MM.1S (cell line): ENCODE measurements at regions not wholly inside any gene's neighbourhood (a gene's known extent, or its start where the extent isn't known, plus 50 kb on each side); places are given as distances from the start of the nearest gene placed in this dataset.

Experiments
- CTCF ChIP-seq: fragments of 300-600 bp; sonication (generic); IDR thresholded peaks from 2 replicates; pipeline ENCODE4 v1.5.1; 2016; ENCODE audit warnings: antibody characterized with exemption, low read length, mixed read lengths
- EZH2 ChIP-seq: fragments of 300-600 bp; sonication (generic); optimal IDR thresholded peaks from 2 replicates; pipeline ENCODE3; 2017; ENCODE audit warnings: low read depth, mild to moderate bottlenecking, antibody characterized with exemption, low read length, mixed read lengths

- no peak for TF ChIP-seq CTCF
- TF ChIP-seq EZH2, result no peak
Observed at GRCh38 chr7:85342781-85343180, 155.9 kb upstream of the SEMA3D start.
